Loucy (cell line): ENCODE measurements at regions not wholly inside any gene's neighbourhood (a gene's known extent, or its start where the extent isn't known, plus 50 kb on each side); places are given as distances from the start of the nearest gene placed in this dataset.

Experiments used
- H2AFZ ChIP-seq: fragments of 200-600 bp; sonication (generic); 2 replicates; pipeline ENCODE4 v1.6.0; 2016; ENCODE audit warnings: antibody characterized with exemption, mild to moderate bottlenecking, low read length, moderate library complexity
- H3F3A ChIP-seq: fragments of 200-600 bp; 2 replicates; pipeline ENCODE4 v1.6.0; 2016; ENCODE audit warnings: antibody characterized with exemption, low read depth, mild to moderate bottlenecking
- H3K27me3 ChIP-seq: fragments of 200-600 bp; sonication (generic); 2 replicates; pipeline ENCODE4 v1.6.1; 2014; ENCODE audit warnings: low read length, mild to moderate bottlenecking; ENCODE audit not compliant: insufficient read depth, poor library complexity, severe bottlenecking
- H3K36me3 ChIP-seq: fragments of 200-600 bp; sonication (generic); 2 replicates; pipeline ENCODE4 v1.6.1; 2016; ENCODE audit warnings: low read length; ENCODE audit not compliant: insufficient read depth
- H3K4me1 ChIP-seq: fragments of 200-600 bp; sonication (generic); 2 replicates; pipeline ENCODE4 v1.5.1; 2014; ENCODE audit warnings: low read length, mild to moderate bottlenecking; ENCODE audit not compliant: insufficient read depth, poor library complexity, severe bottlenecking
- H3K4me2 ChIP-seq: fragments of 200-600 bp; sonication (generic); 2 replicates; pipeline ENCODE4 v1.6.0; 2014; ENCODE audit warnings: antibody characterized with exemption, low read length, low read depth, mild to moderate bottlenecking; ENCODE audit not compliant: poor library complexity, severe bottlenecking
- H3K4me3 ChIP-seq: fragments of 200-600 bp; sonication (generic); 2 replicates; pipeline ENCODE4 v1.5.1; 2014; ENCODE audit warnings: low read length, mild to moderate bottlenecking, mixed read lengths; ENCODE audit not compliant: poor library complexity, severe bottlenecking
- H3K79me2 ChIP-seq: fragments of 200-600 bp; sonication (generic); 2 replicates; pipeline ENCODE4 v1.6.1; 2014; ENCODE audit warnings: low read length; ENCODE audit not compliant: insufficient read depth
- H3K9ac ChIP-seq: fragments of 200-600 bp; sonication (generic); 2 replicates; pipeline ENCODE4 v1.6.0; 2014; ENCODE audit warnings: mild to moderate bottlenecking, low read depth, low read length, moderate library complexity; ENCODE audit not compliant: poor library complexity, severe bottlenecking
- H3K9me2 ChIP-seq: fragments of 200-600 bp; sonication (generic); replicated peaks from 2 replicates; pipeline ENCODE4 v1.6.1; 2016; ENCODE audit warnings: low read depth, low read length, mixed read lengths
- H3K9me3 ChIP-seq: fragments of 200-600 bp; sonication (generic); 2 replicates; pipeline ENCODE4 v1.6.1; 2014; ENCODE audit warnings: mild to moderate bottlenecking, antibody characterized with exemption, low read length, low read depth; ENCODE audit not compliant: insufficient read depth
- H4K20me1 ChIP-seq: fragments of 200-600 bp; sonication (generic); 2 replicates; pipeline ENCODE4 v1.6.0; 2014; ENCODE audit warnings: antibody characterized with exemption, low read length, mild to moderate bottlenecking; ENCODE audit not compliant: insufficient read depth, poor library complexity, severe bottlenecking
- CTCF ChIP-seq: fragments of 200-600 bp; sonication (generic); conservative IDR thresholded peaks from 2 replicates; pipeline ENCODE4 v1.5.1; 2014; ENCODE audit warnings: mild to moderate bottlenecking, antibody characterized with exemption, low read length
- EZH2phosphoT487 ChIP-seq: fragments of 200-600 bp; IDR thresholded peaks from 2 replicates; pipeline ENCODE4 v1.6.1; 2018; ENCODE audit warnings: antibody characterized with exemption, mild to moderate bottlenecking, moderate library complexity, borderline replicate concordance

GRCh38 chr6:168971549-168971948, 282.1 kb downstream of the THBS2 start:
- H3K36me3 ChIP-seq, result no peaks in the 10 kb centered on the region
- no peaks in the 10 kb centered on the region for H4K20me1 ChIP-seq
- H3K9me3 ChIP-seq, result peaks cover 14% of the 10 kb centered on the region; the same call in 1 of the 2 replicates
- no peaks in the 10 kb centered on the region for H3F3A ChIP-seq
- no peak overlapping the region for H2AFZ ChIP-seq
- H3K4me1 ChIP-seq, result no peaks in the 10 kb centered on the region
- no peak overlapping the region for H3K4me3 ChIP-seq
- no peaks in the 10 kb centered on the region for H3K27me3 ChIP-seq
- no peaks in the 10 kb centered on the region for H3K9me2 ChIP-seq
- H3K79me2 ChIP-seq, result no peaks in the 10 kb centered on the region
- TF ChIP-seq CTCF, result no peak
- TF ChIP-seq EZH2phosphoT487, result no peak
- no peak overlapping the region for H3K9ac ChIP-seq
- no peak overlapping the region for H3K4me2 ChIP-seq

- Histone ChIP-seq H3K4me2 (no peak overlapping the region), H3F3A (no peaks in the 10 kb centered on the region), H3K9me3 (peaks cover 19% of the 10 kb centered on the region; the same call in 1 of the 2 replicates), H3K4me3 (no peak overlapping the region), H4K20me1 (no peaks in the 10 kb centered on the region), H3K36me3 (no peaks in the 10 kb centered on the region), H3K79me2 (no peaks in the 10 kb centered on the region), H3K27me3 (no peaks in the 10 kb centered on the region), H3K9ac (no peak overlapping the region), H2AFZ (no peak overlapping the region), H3K4me1 (no peaks in the 10 kb centered on the region), H3K9me2 (no peaks in the 10 kb centered on the region)
- no peak for TF ChIP-seq EZH2phosphoT487
- TF ChIP-seq CTCF, result no peak
Measured at GRCh38 chr6:168968801-168969200, 284.8 kb downstream of the THBS2 start.

DNA sequence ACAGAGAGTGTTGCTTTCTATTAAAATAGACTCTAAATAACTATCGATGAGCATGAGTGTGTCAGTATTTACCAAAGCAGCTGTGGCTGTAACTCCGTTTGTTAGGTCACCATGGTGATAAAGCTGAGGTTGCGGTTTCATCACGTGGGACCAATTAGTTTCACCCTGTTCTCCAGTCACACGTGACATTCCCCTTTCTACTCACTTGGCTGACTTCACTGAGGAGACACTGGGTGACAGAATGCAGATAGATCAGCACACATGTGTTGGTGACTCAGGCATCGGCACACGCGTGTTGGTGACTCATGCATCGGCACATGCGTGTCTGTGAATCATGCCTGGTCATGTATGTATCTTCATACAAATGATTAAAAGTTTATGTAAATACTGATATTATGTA, 285.4 kb downstream of the THBS2 start:
- Histone ChIP-seq H2AFZ (no peak overlapping the region), H3K27me3 (no peaks in the 10 kb centered on the region), H3K9me2 (no peaks in the 10 kb centered on the region), H3K36me3 (no peaks in the 10 kb centered on the region), H3K4me3 (no peak overlapping the region), H3K9ac (no peak overlapping the region), H4K20me1 (no peaks in the 10 kb centered on the region), H3K4me1 (no peaks in the 10 kb centered on the region), H3K9me3 (peaks cover 19% of the 10 kb centered on the region; the same call in 1 of the 2 replicates), H3K79me2 (no peaks in the 10 kb centered on the region), H3K4me2 (no peak overlapping the region), H3F3A (no peaks in the 10 kb centered on the region)
- TF ChIP-seq EZH2phosphoT487 (no peak), CTCF (no peak)
